ENCODE measurements at regions not wholly inside any gene's neighbourhood (a gene's known extent, or its start where the extent isn't known, plus 50 kb on each side); places are given as distances from the start of the nearest gene placed in this dataset.

GRCh38 chr11:133659538-133660201 lies 127.4 kb upstream of the OPCML start:
- Histone ChIP-seq H3K36me3 (ENCODE audit: control insufficient read depth, insufficient read depth, low read length) (no peaks in the 10 kb centered on the region), H2BK20ac (ENCODE audit: low read depth, low read length) (no peak overlapping the region), H4K91ac (ENCODE audit: insufficient read depth, low read depth, low read length) (no peak overlapping the region), H4K8ac (ENCODE audit: low read depth in 2 of 2, low read length in 2 of 2) (no peak overlapping the region), H2AK5ac (ENCODE audit: low read depth, low read length) (no peak overlapping the region), H3K4me1 (ENCODE audit: control insufficient read depth, insufficient read depth, low read length) (no peaks in the 10 kb centered on the region), H3K18ac (ENCODE audit: low read depth, low read length) (no peak overlapping the region), H3K9me1 (ENCODE audit: insufficient read depth, low read length) (no peaks in the 10 kb centered on the region), H3K27ac (ENCODE audit: insufficient read depth, low read length) (no peak overlapping the region), H3K9ac (ENCODE audit: low read depth, low read length) (no peak overlapping the region), H4K20me1 (ENCODE audit: insufficient read depth, low read length) (no peaks in the 10 kb centered on the region), H3K23ac (ENCODE audit: low read depth, low read length) (no peak overlapping the region), H4K5ac (ENCODE audit: low read depth, low read length) (no peak overlapping the region), H2AK9ac (replicated peaks; ENCODE audit: low read depth, low read length, poor library complexity) (no peak overlapping the region), H2BK5ac (ENCODE audit: low read depth, low read length, poor library complexity, severe bottlenecking) (no peak overlapping the region), H3K27me3 (ENCODE audit: control insufficient read depth, insufficient read depth, low read length) (no peaks in the 10 kb centered on the region), H2BK120ac (ENCODE audit: low read depth, low read length) (no peak overlapping the region), H3K56ac (ENCODE audit: extremely low read depth, insufficient read depth, low read length) (no peak overlapping the region), H3K9me3 (ENCODE audit: control insufficient read depth, insufficient read depth, low read length) (peaks cover 37% of the 10 kb centered on the region), H3K4me3 (ENCODE audit: insufficient read depth, low read depth, low read length) (no peak overlapping the region), H2AFZ (replicated peaks; ENCODE audit: low read length, poor library complexity) (no peak overlapping the region), H2BK15ac (ENCODE audit: low read depth, low read length) (no peak overlapping the region), H3K4me2 (ENCODE audit: low read depth, low read length) (no peak overlapping the region), H3K14ac (replicated peaks; ENCODE audit: low read depth, low read length) (no peak overlapping the region), H3K79me1 (ENCODE audit: low read depth in 1 of 2, low read length in 2 of 2) (no peaks in the 10 kb centered on the region), H3K4ac (ENCODE audit: low read depth, low read length) (no peak overlapping the region)
- BruUV-seq (replicated peaks): no TSS peak
- in situ Hi-C loops (cut with MboI; ENCODE audit: low sequenced_read_pairs): no loop called here
- no CpG with 5 or more reads among the region's 8 CpGs for WGBS, 2 experiments (ENCODE audit: extremely low coverage in 2 of 2, insufficient read length in 1 of 2)
- DNase-seq (no peak), ATAC-seq (ENCODE audit: low read depth) (no peak)
- ChIA-PET CTCF (no interaction called here), POLR2A (ENCODE audit: unreplicated experiment) (no interaction called here)
- dilution Hi-C loops (cut with HindIII; ENCODE audit: low sequenced_read_pairs, unreplicated experiment): no loop called here
- no peak for TF ChIP-seq BHLHE40 (IDR thresholded peaks at IDR 0.05; ENCODE audit: low read depth, low read length)
- TF ChIP-seq USF2 (IDR thresholded peaks at IDR 0.05; ENCODE audit: low read depth, low read length): no peak
- no peak for TF ChIP-seq CHD1 (IDR thresholded peaks at IDR 0.05; ENCODE audit: low read depth, low read length)
- TF ChIP-seq CEBPB (IDR thresholded peaks at IDR 0.05; ENCODE audit: low read depth, low read length): no peak
- no peak for TF ChIP-seq POLR2A (IDR thresholded peaks at IDR 0.05; ENCODE audit: low read depth, low read length)
- no peak for TF ChIP-seq FOS (IDR thresholded peaks at IDR 0.05; ENCODE audit: low read depth, low read length)
- TF ChIP-seq RAD21 (IDR thresholded peaks at IDR 0.05; ENCODE audit: low read length): no peak
- TF ChIP-seq SMC3 (IDR thresholded peaks at IDR 0.05; ENCODE audit: low read depth, low read length): no peak
- no peak for TF ChIP-seq RFX5 (IDR thresholded peaks at IDR 0.05; ENCODE audit: low read depth, low read length)
- no peak for TF ChIP-seq CTCF (conservative IDR thresholded peaks at IDR 0.05; ENCODE audit: low read depth, low read length)
- no peak for TF ChIP-seq NFE2L2 (IDR thresholded peaks at IDR 0.05; ENCODE audit: low read depth, low read length)
- no peak for TF ChIP-seq RCOR1 (IDR thresholded peaks at IDR 0.05; ENCODE audit: insufficient replicate concordance, low read length)
- TF ChIP-seq MAZ (IDR thresholded peaks at IDR 0.05; ENCODE audit: borderline replicate concordance, low read depth, low read length): no peak
- TF ChIP-seq MXI1 (IDR thresholded peaks at IDR 0.05; ENCODE audit: borderline replicate concordance, low read depth, low read length): no peak
- TF ChIP-seq ELK1 (IDR thresholded peaks at IDR 0.05; ENCODE audit: borderline replicate concordance, low read depth, low read length): no peak
- TF ChIP-seq MAFK (IDR thresholded peaks at IDR 0.05; ENCODE audit: low read depth, low read length): no peak
- intact Hi-C loops (cut with micrococcal nuclease): no loop called here
